GM21786 (cell line): ENCODE measurements at regions not wholly inside any gene's neighbourhood (a gene's known extent, or its start where the extent isn't known, plus 50 kb on each side); places are given as distances from the start of the nearest gene placed in this dataset.
"Not testable (repeated sequence)": the region's sequence is repeated elsewhere in the genome, so short reads cannot be mapped to it uniquely, and the experiment has no call there.

ENCODE experiments used
- ATAC-seq: cut with Tn5 transposase; IDR thresholded peaks from one replicate; pipeline ENCODE4 v1.9.1; 2021; ENCODE audit not compliant: unreplicated experiment

DNA sequence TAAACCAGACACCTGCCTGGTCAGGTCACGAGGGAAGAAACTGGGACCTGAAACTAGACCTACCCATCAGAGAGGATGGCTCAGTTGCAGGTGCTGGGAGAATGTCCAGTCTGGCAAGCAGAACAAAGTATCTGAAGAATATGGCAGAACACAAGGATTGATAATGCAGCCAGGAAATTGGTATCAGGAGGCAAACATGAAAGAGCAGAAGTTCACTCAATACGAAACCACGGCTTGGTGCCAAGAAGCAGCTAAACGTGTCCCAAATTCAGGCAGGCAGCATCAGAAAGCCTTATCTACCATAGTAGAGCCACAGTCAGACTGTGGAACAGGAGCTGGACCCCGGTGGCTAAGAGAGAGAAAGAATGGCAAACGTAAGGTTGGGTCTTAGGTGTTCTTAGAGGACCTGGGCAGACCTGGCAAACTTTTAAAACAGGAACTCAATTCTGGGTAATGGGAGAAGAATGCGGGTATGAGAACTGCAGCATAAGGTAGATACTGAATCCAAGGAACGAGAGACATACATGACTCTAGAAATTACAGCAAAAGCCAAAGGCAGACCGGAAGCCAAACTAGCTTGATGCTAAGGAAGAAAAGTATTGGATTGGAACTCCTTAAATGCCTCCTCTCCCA is 169.0 kb upstream of the NECTIN3 start:
- no peak for ATAC-seq

DNA sequence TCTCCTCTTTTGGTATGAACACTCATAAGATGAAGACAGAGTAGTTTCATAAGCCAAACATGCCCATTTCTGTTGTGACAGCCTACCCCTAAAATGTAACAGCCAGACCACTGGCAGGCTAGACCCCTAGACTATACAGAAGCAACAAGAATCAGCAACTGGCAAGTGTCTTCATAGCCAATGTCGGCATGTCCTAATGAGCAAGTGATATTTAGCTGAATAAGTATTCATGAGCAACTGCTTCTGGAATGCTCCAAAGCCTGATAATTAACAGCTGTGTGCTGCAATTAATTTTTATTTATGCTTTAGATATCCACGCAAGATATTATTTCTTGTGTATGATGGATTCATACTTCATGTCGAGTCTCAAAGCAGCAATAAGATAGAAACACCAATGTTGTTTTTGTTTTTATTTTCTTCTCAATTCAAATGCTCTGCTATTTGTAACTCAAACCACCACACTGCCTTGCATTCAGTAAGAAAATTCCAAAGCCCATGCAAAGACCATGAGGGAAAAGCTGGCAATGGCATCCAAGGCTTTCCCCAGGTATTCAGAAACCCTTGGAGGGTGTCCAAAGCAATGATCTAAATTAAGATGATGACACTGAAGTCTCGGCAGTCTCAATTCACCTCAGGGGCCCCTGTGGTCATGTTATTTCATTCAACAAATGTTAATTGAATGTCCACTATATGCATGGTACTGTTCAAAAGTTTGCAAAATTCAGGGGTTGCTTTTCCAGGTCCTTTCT is 167.7 kb upstream of the NECTIN3 start:
- no peak for ATAC-seq

DNA sequence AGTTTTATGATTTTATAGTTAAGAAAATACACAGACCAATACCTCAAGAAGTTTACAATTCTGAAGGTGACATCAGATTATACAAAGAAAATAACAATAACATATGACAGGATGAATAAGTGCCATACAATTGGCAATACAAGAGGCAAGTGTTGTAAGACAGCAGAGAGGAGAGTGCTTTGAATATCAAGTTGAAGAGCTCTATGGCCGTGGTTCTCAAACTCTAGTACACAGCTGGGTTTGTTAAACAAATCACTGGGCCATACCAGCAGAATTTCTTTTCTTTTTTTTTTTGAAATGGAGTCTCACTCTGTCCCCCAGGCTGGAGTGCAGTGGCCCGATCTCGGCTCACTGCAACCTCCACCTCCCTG is 167.1 kb upstream of the NECTIN3 start:
- no peak for ATAC-seq

DNA sequence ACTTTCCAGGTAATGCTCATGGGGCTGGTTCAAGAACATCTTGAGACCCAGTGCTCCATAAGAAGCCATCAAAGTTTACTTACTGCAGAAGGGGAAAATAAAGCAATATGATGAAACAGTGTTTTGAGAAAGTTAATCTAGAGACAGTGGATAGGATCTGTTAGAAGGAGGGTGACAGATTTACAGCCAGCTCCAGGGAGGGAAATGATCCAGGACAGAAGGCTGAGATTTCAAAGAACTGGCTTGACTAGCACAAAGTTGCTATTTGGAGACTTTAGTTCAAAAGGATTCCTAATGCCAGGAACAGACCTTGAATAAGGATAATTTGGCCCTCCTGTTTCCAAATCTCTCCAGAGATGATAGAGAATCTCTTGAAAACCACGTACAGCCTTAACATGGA is 166.5 kb upstream of the NECTIN3 start:
- ATAC-seq: no peak

DNA sequence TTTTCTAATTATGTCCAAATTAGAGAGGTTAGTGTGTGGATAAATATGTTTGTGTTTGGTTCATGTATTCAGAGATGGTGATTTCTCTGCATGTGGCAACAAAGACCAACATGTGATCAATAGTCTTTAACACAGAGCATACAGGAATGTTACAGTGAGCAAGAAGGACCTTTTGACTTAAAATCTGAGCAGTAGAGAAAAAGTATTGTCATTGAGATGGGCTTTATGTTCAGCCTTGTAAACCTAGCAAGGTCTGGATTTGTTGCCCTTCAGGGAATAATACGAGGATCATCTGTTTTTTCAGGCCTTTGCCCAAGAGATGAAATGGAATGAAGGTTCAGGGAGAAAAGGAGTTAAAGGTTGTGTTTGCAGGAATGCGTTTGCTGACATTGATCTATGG is 161.8 kb upstream of the NECTIN3 start:
- no peak for ATAC-seq

DNA sequence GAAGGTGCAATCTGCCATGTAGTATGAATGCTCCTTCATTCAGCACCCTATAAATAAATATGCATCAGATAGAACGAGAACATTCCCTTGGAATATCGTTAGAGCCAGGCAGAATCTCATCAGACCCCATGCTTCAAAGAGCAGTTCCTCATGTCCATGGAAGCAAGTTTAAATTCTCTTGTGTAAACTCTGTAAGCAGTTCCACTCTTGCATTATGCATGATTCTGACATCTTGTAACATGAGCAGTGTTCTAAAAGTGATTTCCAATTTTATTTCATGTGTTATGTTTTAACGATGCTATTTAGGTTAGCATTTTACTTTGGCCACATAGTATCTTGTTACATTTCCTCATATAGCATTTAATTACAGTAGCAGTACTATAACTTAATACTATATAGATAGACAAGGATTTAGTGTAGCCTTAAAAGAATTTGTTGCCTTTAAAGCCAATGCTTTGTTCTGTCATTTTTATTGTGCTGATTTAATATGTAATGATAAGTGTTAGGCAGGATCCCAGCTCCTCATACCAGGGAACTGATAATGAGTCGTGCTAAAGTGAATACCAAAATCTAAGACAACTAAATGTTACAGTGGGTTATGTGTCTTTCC is 161.2 kb upstream of the NECTIN3 start:
- ATAC-seq: no peak

GRCh38 chr3:110918963-110919362 is 152.7 kb upstream of the NECTIN3 start:
- ATAC-seq: no peak

DNA sequence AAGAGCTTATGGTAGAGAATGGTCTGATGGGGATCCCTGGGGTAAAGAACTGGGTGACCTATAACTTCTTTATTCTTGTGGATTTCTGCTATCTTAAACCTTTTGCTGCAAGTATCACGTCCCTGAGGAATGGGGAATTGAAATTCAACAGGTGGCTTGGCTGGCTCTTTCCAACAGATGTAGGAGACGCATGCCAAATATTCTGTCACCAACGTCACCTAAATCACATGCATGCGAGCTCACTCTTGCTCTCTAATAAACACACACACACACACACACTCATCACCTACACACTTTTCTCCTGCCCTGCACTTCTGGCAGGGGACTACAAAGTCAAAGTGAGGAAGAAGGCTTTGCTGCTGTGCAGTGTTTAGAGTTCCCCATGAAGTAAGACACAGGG is 145.8 kb upstream of the NECTIN3 start:
- ATAC-seq: no peak

- ATAC-seq: no peak
Observed at GRCh38 chr3:110928016-110928662, 143.5 kb upstream of the NECTIN3 start.

GRCh38 chr3:110929816-110930215 is 141.8 kb upstream of the NECTIN3 start:
- ATAC-seq: no peak

GRCh38 chr3:110932567-110932966 is 139.0 kb upstream of the NECTIN3 start:
- no peak for ATAC-seq

DNA sequence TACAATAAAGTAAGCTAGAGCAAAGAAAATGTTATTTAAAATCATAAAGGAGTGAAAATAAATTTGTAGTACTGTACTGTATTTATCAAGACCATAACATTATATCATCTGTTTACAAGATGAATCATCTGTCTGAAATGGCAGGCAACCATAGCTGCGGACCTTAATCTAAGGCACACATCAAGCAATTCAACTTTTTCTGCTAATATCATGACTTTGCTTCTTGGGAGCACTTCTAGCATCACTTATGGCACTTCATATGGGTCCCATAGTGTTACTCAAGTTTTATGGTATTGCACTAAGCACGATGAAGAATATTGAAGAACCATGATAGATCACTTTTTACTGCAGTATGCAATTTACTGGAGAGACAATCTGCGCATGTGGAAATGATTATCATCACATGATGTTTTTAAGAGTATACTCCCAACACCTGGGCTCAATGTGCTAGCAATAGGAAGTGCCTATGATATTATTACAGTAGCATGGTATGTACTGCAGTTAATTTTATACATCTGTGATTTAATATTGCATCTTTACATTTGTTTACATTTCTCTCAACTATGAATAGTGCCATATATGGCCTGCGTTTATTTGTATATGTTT is 137.7 kb upstream of the NECTIN3 start:
- no peak for ATAC-seq

- ATAC-seq: no peak
Observed at GRCh38 chr3:110938629-110939028, 133.0 kb upstream of the NECTIN3 start.

DNA sequence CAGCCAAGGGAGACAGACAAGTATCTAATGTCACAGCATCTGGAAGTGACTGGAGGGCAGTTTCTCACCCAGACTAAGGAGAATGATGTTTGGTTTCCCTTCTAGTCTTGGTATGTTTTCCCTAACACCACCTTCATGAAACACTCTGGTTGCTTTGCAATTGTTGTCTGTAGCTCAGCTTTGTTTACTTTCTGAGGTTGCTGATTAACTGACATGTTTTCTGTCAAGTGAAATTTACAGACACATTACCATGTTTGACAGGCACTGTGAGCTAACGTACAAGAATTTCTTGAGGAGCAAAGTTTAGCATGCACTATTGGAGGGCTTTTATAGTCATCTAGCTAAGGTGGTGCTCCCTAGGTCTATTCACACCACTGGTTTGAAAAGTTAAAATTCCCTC is 131.6 kb upstream of the NECTIN3 start:
- no peak for ATAC-seq

DNA sequence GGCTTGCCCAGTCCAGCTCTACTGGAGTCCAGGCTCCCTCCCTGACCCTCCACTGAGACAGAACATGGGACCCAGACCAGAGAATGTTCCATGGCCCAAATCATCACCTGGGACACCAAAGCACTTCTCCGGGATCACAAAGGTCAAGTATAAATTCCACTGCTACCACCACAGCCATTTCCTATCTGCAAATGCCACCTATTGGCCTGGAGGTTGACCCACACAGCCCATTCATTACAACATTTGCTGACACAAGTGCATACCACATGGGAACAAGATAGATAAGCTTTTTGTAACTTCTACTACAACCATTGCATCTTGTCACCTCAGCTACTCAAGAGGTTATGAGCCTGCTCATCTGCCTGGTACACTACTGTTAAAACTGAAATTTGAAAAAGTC is 126.8 kb upstream of the NECTIN3 start:
- no peak for ATAC-seq

GRCh38 chr3:110946810-110947209 is 124.8 kb upstream of the NECTIN3 start:
- no peak for ATAC-seq

DNA sequence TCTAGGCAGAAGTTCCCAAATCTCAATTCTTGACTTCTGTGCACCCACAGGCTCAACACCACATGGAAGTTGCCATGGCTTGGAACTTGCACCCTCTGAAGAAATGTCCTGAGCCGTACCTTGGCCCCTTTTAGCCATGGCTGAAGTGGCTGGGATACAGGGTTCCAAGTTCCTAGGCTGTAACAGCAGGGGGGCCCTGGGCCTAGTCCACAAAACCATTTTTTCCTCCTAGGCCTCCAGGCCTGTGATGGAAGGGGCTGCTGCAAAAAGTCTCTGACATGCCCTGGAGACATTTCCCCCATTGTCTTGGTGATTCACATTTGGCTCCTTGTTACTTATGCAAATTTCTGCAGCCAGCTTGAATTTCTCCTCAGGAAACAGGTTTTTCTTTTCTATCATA is 122.4 kb upstream of the NECTIN3 start:
- not testable (repeated sequence) for ATAC-seq

DNA sequence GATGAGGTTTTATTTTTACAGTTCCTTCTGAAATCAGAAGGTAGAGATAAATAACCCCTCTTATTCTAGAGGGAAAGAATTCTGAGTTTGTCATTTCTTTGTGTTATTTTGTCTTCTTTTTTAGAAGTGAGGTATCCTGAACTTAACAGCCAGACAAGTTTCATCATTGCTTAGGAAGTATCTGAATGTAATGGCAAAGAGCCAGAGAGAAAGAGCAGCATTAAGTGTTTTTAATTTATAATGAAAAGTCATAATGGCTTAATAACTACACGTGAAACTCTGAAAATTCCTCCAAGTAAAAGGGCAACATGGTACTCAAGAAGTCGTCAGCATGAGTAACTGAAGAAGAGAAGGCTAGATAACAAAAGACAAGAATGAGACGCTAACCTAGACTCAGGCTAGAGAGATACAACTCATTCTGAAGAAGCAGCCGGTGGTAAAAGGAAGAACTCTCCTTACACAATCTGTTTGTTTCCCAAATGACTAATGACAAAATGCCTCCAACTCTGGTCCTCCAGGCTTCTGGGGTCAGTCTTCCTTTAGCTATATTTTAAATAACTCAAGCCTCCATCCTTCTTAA is 116.2 kb upstream of the NECTIN3 start:
- no peak for ATAC-seq

DNA sequence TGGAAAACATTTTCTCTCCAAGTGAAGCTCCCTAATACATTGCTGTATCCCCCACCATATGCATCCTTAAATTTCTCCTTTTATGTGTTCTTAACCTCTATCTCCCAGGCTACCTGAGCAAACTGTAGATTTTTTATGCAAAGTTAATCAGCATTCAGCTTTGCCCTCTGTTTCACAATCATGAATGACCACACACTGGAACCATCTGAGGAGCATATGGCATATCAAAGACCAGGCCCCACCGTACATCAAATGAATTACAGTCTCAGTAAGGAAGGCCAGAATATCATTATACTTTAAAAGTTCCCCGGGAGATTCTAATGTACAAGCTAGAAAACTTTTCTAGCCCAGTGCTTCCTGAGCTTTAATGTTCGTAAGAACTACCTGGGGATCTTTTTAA is 115.5 kb upstream of the NECTIN3 start:
- no peak for ATAC-seq

- no peak for ATAC-seq
Observed at GRCh38 chr3:110957247-110958025, 114.2 kb upstream of the NECTIN3 start.
